ENCODE measurements at regions not wholly inside any gene's neighbourhood (a gene's known extent, or its start where the extent isn't known, plus 50 kb on each side); places are given as distances from the start of the nearest gene placed in this dataset.

DNA sequence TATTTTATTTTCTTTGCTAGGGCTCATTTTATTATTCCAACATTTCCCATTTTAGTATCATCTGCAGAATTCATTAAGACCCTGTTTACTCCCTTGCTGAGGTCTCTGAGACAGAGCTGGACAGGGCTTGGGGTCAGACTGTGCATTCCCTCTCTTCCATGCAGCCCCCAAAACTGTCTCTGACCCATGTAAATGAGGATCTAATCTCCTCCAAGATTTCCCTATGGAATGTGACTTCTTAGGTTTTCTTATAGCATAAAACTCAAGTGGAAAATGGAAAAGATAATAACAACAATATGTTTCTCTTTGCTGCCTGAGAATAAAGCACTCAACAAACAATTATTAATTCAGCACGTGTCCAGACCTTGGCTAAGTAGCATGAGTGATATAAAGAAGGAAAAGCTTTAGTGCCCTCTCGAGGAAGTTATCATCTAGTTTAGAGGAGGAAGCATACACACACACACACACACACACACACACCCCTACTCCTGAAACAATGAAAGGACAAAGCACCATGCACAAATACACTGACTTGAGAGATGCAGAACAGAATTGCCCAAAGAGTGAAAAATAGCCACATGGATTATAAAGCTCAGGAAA lies 815.5 kb downstream of the BCKDHB start:
- no peaks in the 10 kb centered on the region for H3F3A ChIP-seq (replicated peaks; ENCODE audit: insufficient read depth)
- DNase-seq = no peak
- no peaks in the 10 kb centered on the region for H3K36me3 ChIP-seq (replicated peaks in 1 of 2; ENCODE audit: control insufficient read depth in 1 of 2, insufficient read depth in 2 of 2, low read length in 1 of 2)
- no peak overlapping the region for H3K4me2 ChIP-seq
- H2AFZ ChIP-seq (ENCODE audit: low read depth) = no peak overlapping the region
- no peak overlapping the region for H3K4me3 ChIP-seq (ENCODE audit: low read depth in 2 of 2, low read length in 1 of 2)
- H3K27me3 ChIP-seq (ENCODE audit: insufficient read depth) = no peaks in the 10 kb centered on the region
- 32% methylated on average over 2 of the region's 2 CpGs for WGBS (ENCODE audit: low lambda C conversion rate)
- no peaks in the 10 kb centered on the region for H3K4me1 ChIP-seq (ENCODE audit: control insufficient read depth in 1 of 2, insufficient read depth in 2 of 2, low read depth in 1 of 2, low read length in 1 of 2)
- H4K20me1 ChIP-seq (ENCODE audit: insufficient read depth) = no peaks in the 10 kb centered on the region
- TF ChIP-seq, protein P1, sequence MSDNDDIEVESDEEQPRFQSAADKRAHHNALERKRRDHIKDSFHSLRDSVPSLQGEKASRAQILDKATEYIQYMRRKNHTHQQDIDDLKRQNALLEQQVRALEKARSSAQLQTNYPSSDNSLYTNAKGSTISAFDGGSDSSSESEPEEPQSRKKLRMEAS (IDR thresholded peaks at IDR 0.05; ENCODE audit: low read depth) = no peak
- TF ChIP-seq RCOR1 (IDR thresholded peaks at IDR 0.05; ENCODE audit: low read length) = no peak
- no peak for TF ChIP-seq FOXM1 (IDR thresholded peaks at IDR 0.05; ENCODE audit: low read depth)
- TF ChIP-seq SIN3A (IDR thresholded peaks at IDR 0.05; ENCODE audit: borderline replicate concordance, low read depth, low read length) = no peak
- no peak for TF ChIP-seq CHD2 (IDR thresholded peaks at IDR 0.05; ENCODE audit: low read length, partially characterized antibody)
- no peak for TF ChIP-seq ELF1 (IDR thresholded peaks at IDR 0.05)
- TF ChIP-seq EZH2phosphoT487 (IDR thresholded peaks at IDR 0.05; ENCODE audit: borderline replicate concordance, low read depth) = no peak
- TF ChIP-seq MEF2A (IDR thresholded peaks at IDR 0.05; ENCODE audit: borderline replicate concordance, low read depth) = no peak
- TF ChIP-seq, protein P2, sequence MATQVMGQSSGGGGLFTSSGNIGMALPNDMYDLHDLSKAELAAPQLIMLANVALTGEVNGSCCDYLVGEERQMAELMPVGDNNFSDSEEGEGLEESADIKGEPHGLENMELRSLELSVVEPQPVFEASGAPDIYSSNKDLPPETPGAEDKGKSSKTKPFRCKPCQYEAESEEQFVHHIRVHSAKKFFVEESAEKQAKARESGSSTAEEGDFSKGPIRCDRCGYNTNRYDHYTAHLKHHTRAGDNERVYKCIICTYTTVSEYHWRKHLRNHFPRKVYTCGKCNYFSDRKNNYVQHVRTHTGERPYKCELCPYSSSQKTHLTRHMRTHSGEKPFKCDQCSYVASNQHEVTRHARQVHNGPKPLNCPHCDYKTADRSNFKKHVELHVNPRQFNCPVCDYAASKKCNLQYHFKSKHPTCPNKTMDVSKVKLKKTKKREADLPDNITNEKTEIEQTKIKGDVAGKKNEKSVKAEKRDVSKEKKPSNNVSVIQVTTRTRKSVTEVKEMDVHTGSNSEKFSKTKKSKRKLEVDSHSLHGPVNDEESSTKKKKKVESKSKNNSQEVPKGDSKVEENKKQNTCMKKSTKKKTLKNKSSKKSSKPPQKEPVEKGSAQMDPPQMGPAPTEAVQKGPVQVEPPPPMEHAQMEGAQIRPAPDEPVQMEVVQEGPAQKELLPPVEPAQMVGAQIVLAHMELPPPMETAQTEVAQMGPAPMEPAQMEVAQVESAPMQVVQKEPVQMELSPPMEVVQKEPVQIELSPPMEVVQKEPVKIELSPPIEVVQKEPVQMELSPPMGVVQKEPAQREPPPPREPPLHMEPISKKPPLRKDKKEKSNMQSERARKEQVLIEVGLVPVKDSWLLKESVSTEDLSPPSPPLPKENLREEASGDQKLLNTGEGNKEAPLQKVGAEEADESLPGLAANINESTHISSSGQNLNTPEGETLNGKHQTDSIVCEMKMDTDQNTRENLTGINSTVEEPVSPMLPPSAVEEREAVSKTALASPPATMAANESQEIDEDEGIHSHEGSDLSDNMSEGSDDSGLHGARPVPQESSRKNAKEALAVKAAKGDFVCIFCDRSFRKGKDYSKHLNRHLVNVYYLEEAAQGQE (IDR thresholded peaks at IDR 0.05; ENCODE audit: low read depth, low read length) = no peak
- TF ChIP-seq NFIC (IDR thresholded peaks at IDR 0.05; ENCODE audit: borderline replicate concordance) = no peak
- no peak for TF ChIP-seq JUND (IDR thresholded peaks at IDR 0.05)
- TF ChIP-seq, protein P3, sequence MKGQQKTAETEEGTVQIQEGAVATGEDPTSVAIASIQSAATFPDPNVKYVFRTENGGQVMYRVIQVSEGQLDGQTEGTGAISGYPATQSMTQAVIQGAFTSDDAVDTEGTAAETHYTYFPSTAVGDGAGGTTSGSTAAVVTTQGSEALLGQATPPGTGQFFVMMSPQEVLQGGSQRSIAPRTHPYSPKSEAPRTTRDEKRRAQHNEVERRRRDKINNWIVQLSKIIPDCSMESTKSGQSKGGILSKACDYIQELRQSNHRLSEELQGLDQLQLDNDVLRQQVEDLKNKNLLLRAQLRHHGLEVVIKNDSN (IDR thresholded peaks at IDR 0.05; ENCODE audit: borderline replicate concordance, low read depth) = no peak
- TF ChIP-seq SMC3 (IDR thresholded peaks at IDR 0.05; ENCODE audit: low read depth, low read length) = no peak
- TF ChIP-seq RXRA (IDR thresholded peaks at IDR 0.05; ENCODE audit: borderline replicate concordance, low read depth) = no peak
- TF ChIP-seq POLR2AphosphoS5 (IDR thresholded peaks at IDR 0.05; ENCODE audit: low read depth, low read length) = no peak
- TF ChIP-seq GABPA (IDR thresholded peaks at IDR 0.05; ENCODE audit: low read depth) = no peak
- TF ChIP-seq TCF12 (IDR thresholded peaks at IDR 0.05) = no peak
- TF ChIP-seq, protein P4, sequence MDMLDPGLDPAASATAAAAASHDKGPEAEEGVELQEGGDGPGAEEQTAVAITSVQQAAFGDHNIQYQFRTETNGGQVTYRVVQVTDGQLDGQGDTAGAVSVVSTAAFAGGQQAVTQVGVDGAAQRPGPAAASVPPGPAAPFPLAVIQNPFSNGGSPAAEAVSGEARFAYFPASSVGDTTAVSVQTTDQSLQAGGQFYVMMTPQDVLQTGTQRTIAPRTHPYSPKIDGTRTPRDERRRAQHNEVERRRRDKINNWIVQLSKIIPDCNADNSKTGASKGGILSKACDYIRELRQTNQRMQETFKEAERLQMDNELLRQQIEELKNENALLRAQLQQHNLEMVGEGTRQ (IDR thresholded peaks at IDR 0.05; ENCODE audit: borderline replicate concordance, low read depth, low read length) = no peak
- CTCF ChIA-PET = no interaction called here
- POLR2A ChIA-PET = no interaction called here
- no peak overlapping the region for H3K9ac ChIP-seq
- no peaks in the 10 kb centered on the region for H3K79me2 ChIP-seq (ENCODE audit: insufficient read depth)
- H3K27ac ChIP-seq (ENCODE audit: low read depth in 2 of 2, low read length in 1 of 2) = no peak overlapping the region
- no peaks in the 10 kb centered on the region for H3K9me3 ChIP-seq
- no peaks in the 10 kb centered on the region for H3K9me2 ChIP-seq
